HepG2 (cell line): ENCODE measurements at regions not wholly inside any gene's neighbourhood (a gene's known extent, or its start where the extent isn't known, plus 50 kb on each side); places are given as distances from the start of the nearest gene placed in this dataset.

Experiments used
- ATAC-seq: fragments of 200-7000 bp; cut with Tn5 transposase; 3 replicates; pipeline ENCODE4 v1.9.1; 2020; ENCODE audit warnings: mild to moderate bottlenecking, moderate library complexity
- BruUV-seq: library from RNA; stranded (reverse); fragments of 400-500 nt; replicated peaks from 2 replicates; lab custom pipeline; 2021; lab: Mats Ljungman, UMichigan
- CTCF ChIA-PET: fragments of 300-600 bp; formaldehyde crosslinking; extraction: SDS; loops from one replicate; lab custom pipeline; 2021; ENCODE audit warnings: low total read pairs, inconsistent platforms, low intra/inter-chr PET ratio; lab: Yijun Ruan, JAX
- POLR2A ChIA-PET: fragments of 350-600 bp; sonication (Branson Sonifier 250); formaldehyde crosslinking; loops from one replicate; lab custom pipeline; 2020; ENCODE audit warnings: antibody characterized with exemption, inconsistent platforms; lab: Yijun Ruan, JAX
- DNase-seq: peaks from one replicate; pipeline ENCODE4 v3.0.0-alpha.2; 2015; ENCODE audit warnings: low spot score
- FAIRE-seq: peaks from 3 replicates; lab custom pipeline; 2011; peaks lifted over from hg19 to GRCh38; lab: Jason Lieb, UNC
- H2AFZ ChIP-seq: one replicate; pipeline ENCODE4 v1.6.1; 2011; ENCODE audit warnings: low read length, inconsistent platforms
- H3K27ac ChIP-seq: fragments of 300-600 bp; 3 replicates; pipeline ENCODE4 v1.8.0; 2011; ENCODE audit warnings: mixed run types, mild to moderate bottlenecking, mixed read lengths, low read length, inconsistent platforms; ENCODE audit not compliant: insufficient read depth; ENCODE audit errors: extremely low read length
- H3K27me3 ChIP-seq, 2 experiments: fragments of 200-600 bp in 1 of 2; 2 replicates in 1 of 2; 3 replicates in 1 of 2; pipeline versions ENCODE4 v1.6.0 to v1.8.0; 2011; ENCODE audit warnings: low read length in 2 of 2, mild to moderate bottlenecking in 2 of 2, moderate library complexity in 2 of 2, inconsistent platforms in 1 of 2; ENCODE audit not compliant: insufficient read depth in 2 of 2, control insufficient read depth in 1 of 2
- H3K36me3 ChIP-seq, 2 experiments: fragments of 200-600 bp in 1 of 2; replicated peaks in 1 of 2; 2 replicates in 1 of 2; 3 replicates in 1 of 2; pipeline versions ENCODE4 v1.5.1 to v1.8.0; 2011; ENCODE audit warnings: low read length in 2 of 2, inconsistent platforms in 1 of 2; ENCODE audit not compliant: insufficient read depth in 2 of 2, control insufficient read depth in 1 of 2
- H3K4me1 ChIP-seq: 2 replicates; pipeline ENCODE4 v1.5.1; 2012; ENCODE audit warnings: low read length, inconsistent platforms; ENCODE audit not compliant: insufficient read depth
- H3K4me2 ChIP-seq: 2 replicates; pipeline ENCODE4 v1.6.0; 2011; ENCODE audit warnings: low read depth, low read length, inconsistent platforms
- H3K4me3 ChIP-seq, 3 experiments: fragments of 200-600 bp in 1 of 3; sonication (generic), shearing (Covaris generic) in 1 of 3; replicated peaks in 1 of 3; 2 replicates each; pipeline ENCODE4 v1.5.1; 2011 to 2016; ENCODE audit warnings: low read length in 3 of 3, inconsistent platforms in 2 of 3, low read depth in 2 of 3, mild to moderate bottlenecking in 2 of 3, control low read depth in 1 of 3, mixed read lengths in 1 of 3; ENCODE audit not compliant: insufficient read depth in 1 of 3
- H3K79me2 ChIP-seq: one replicate; pipeline ENCODE4 v1.6.1; 2011; ENCODE audit warnings: low read length, inconsistent platforms; ENCODE audit not compliant: insufficient read depth
- H3K9ac ChIP-seq: 2 replicates; pipeline ENCODE4 v1.6.0; 2011; ENCODE audit warnings: mild to moderate bottlenecking, low read depth, low read length, inconsistent platforms; ENCODE audit not compliant: insufficient read depth
- H3K9me3 ChIP-seq: 2 replicates; pipeline ENCODE4 v1.5.1; 2012; ENCODE audit warnings: mild to moderate bottlenecking, low read length
- H4K20me1 ChIP-seq: 2 replicates; pipeline ENCODE4 v1.6.0; 2011; ENCODE audit warnings: inconsistent platforms, mild to moderate bottlenecking, low read length, moderate library complexity; ENCODE audit not compliant: insufficient read depth
- ASH2L ChIP-seq: fragments of 300-600, 200-600 bp; sonication (generic); IDR thresholded peaks from 2 replicates; pipeline ENCODE4 v1.7.0; 2017; ENCODE audit warnings: low read depth, mild to moderate bottlenecking, moderate library complexity, mixed read lengths, low read length; ENCODE audit not compliant: insufficient read length
- BCL6 ChIP-seq: IDR thresholded peaks from 2 replicates; pipeline ENCODE4 v1.6.1; 2016; ENCODE audit warnings: missing genetic modification reagents, missing compliant biosample characterization
- HOXA5 ChIP-seq: sonication (generic); formaldehyde crosslinking; IDR thresholded peaks from 2 replicates; pipeline ENCODE4 v1.4.0; 2020; ENCODE audit warnings: missing genetic modification reagents
- MXI1 ChIP-seq: IDR thresholded peaks from 3 replicates; pipeline ENCODE4 v1.6.1; 2012; ENCODE audit warnings: low read depth, low read length, inconsistent platforms, borderline replicate concordance
- SMARCE1 ChIP-seq: fragments of 450-650 bp; IDR thresholded peaks from 2 replicates; pipeline ENCODE4 v1.6.1; 2017; ENCODE audit warnings: borderline replicate concordance
- STAG1 ChIP-seq: sonication (generic); formaldehyde crosslinking; IDR thresholded peaks from 2 replicates; pipeline ENCODE4 v1.4.0; 2020; ENCODE audit warnings: missing genetic modification reagents
- ZBTB43 ChIP-seq: sonication (generic); formaldehyde crosslinking; conservative IDR thresholded peaks from 2 replicates; pipeline ENCODE4 v1.4.0; 2020; ENCODE audit warnings: missing genetic modification reagents
- ZMYM4 ChIP-seq: sonication (generic); formaldehyde crosslinking; IDR thresholded peaks from 2 replicates; pipeline ENCODE4 v1.8.1; 2023; ENCODE audit warnings: mild to moderate bottlenecking, missing genetic modification reagents
- ZNF292 ChIP-seq: sonication (generic); formaldehyde crosslinking; IDR thresholded peaks from 2 replicates; pipeline ENCODE4 v1.8.1; 2022; ENCODE audit warnings: mild to moderate bottlenecking, low read depth, missing genetic modification reagents, borderline replicate concordance
- ZNF629 ChIP-seq: sonication (generic); formaldehyde crosslinking; conservative IDR thresholded peaks from 2 replicates; pipeline ENCODE4 v1.5.0; 2020; ENCODE audit warnings: missing genetic modification reagents
- ZNF746 ChIP-seq: sonication (generic); formaldehyde crosslinking; IDR thresholded peaks from 2 replicates; pipeline ENCODE4 v1.8.0; 2022; ENCODE audit warnings: mild to moderate bottlenecking, missing genetic modification reagents
- WGBS: methylation state at CpG from one replicate; pipeline ENCODE4 v1.1.6; 2017; ENCODE audit warnings: low lambda C conversion rate; 5-methylcytosine and 5-hydroxymethylcytosine counted together
- in situ Hi-C: cut with HindIII; loops from 2 replicates; pipeline ENCODE4 v1.10.0; 2017; ENCODE audit warnings: low pct_unique_long_range_greater_than_20kb; ENCODE audit not compliant: extremely low pct_ligation_motif_present
- intact Hi-C: fragments of 100-400 bp; cut with micrococcal nuclease; formaldehyde crosslinking; loops from one replicate; pipeline ENCODE4 v1.10.0; 2022; ENCODE audit not compliant: unreplicated experiment
- TF ChIP-seq, protein P1 (sequence below): sonication (generic); formaldehyde crosslinking; IDR thresholded peaks from 2 replicates; pipeline ENCODE4 v1.5.0; 2020; ENCODE audit warnings: mild to moderate bottlenecking, missing genetic modification reagents, moderate library complexity
- TF ChIP-seq, protein P2 (sequence below): sonication (generic); formaldehyde crosslinking; IDR thresholded peaks from 2 replicates; pipeline ENCODE4 v1.4.0; 2020; ENCODE audit warnings: mild to moderate bottlenecking, missing genetic modification reagents

GRCh38 chr15:53160092-53160704, 370.1 kb upstream of the ONECUT1 start:
- Histone ChIP-seq H3K27ac (no peak overlapping the region), H4K20me1 (no peaks in the 10 kb centered on the region), H2AFZ (no peak overlapping the region)
- ATAC-seq = peak; percentile 36; the same call in 1 of the 3 replicates
- POLR2A ChIA-PET = no interaction called here
- peak; percentile 7 for DNase-seq
- TF ChIP-seq ASH2L (no peak), ZNF629 (CRISPR knock-in tag) (no peak), HOXA5 (CRISPR knock-in tag) (no peak), ZMYM4 (CRISPR knock-in tag) (no peak), STAG1 (CRISPR knock-in tag) (peak; percentile 38; the same call in 1 of the 2 replicates), MXI1 (no peak), BCL6 (CRISPR knock-in tag) (peak; percentile 13; the same call in 1 of the 2 replicates), ZBTB43 (CRISPR knock-in tag) (no peak), SMARCE1 (no peak), ZNF292 (peak; percentile 23; the same call in 1 of the 2 replicates), ZNF746 (CRISPR knock-in tag) (no peak)
- TF ChIP-seq, protein P1, sequence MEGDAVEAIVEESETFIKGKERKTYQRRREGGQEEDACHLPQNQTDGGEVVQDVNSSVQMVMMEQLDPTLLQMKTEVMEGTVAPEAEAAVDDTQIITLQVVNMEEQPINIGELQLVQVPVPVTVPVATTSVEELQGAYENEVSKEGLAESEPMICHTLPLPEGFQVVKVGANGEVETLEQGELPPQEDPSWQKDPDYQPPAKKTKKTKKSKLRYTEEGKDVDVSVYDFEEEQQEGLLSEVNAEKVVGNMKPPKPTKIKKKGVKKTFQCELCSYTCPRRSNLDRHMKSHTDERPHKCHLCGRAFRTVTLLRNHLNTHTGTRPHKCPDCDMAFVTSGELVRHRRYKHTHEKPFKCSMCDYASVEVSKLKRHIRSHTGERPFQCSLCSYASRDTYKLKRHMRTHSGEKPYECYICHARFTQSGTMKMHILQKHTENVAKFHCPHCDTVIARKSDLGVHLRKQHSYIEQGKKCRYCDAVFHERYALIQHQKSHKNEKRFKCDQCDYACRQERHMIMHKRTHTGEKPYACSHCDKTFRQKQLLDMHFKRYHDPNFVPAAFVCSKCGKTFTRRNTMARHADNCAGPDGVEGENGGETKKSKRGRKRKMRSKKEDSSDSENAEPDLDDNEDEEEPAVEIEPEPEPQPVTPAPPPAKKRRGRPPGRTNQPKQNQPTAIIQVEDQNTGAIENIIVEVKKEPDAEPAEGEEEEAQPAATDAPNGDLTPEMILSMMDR (CRISPR knock-in tag) = peak; percentile 44
- TF ChIP-seq, protein P2, sequence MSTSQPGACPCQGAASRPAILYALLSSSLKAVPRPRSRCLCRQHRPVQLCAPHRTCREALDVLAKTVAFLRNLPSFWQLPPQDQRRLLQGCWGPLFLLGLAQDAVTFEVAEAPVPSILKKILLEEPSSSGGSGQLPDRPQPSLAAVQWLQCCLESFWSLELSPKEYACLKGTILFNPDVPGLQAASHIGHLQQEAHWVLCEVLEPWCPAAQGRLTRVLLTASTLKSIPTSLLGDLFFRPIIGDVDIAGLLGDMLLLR (CRISPR knock-in tag) = no peak
- TF ChIP-seq, all 625 proteins: peak for 4
- H3K79me2 ChIP-seq = no peaks in the 10 kb centered on the region
- H3K4me2 ChIP-seq = peak overlapping the region; percentile 22
- H3K4me3 ChIP-seq = no peak overlapping the region
- no TSS peak for BruUV-seq
- intact Hi-C loops = loop anchor here (5.0 kb wide), 1 partner anchor 1122 kb away; no protein-coding TSS in a partner anchor
- H3K9me3 ChIP-seq = no peaks in the 10 kb centered on the region
- H3K4me1 ChIP-seq = peaks cover 11% of the 10 kb centered on the region
- in situ Hi-C loops = no loop called here
- no peaks in the 10 kb centered on the region for H3K36me3 ChIP-seq
- H3K9ac ChIP-seq = no peak overlapping the region
- H3K27me3 ChIP-seq = no peaks in the 10 kb centered on the region; a peak in 1 of 5 replicates
- CTCF ChIA-PET = no interaction called here
- no peak for FAIRE-seq
- 0% methylated on average over 3 of the region's 3 CpGs for WGBS
